GM13977 (cell line): ENCODE measurements at regions not wholly inside any gene's neighbourhood (a gene's known extent, or its start where the extent isn't known, plus 50 kb on each side); places are given as distances from the start of the nearest gene placed in this dataset.

ENCODE experiments used
- DNase-seq: peaks from one replicate; pipeline ENCODE4 v3.0.0; 2012; ENCODE audit warnings: low spot score
- in situ Hi-C: fragments of 300-500 bp; cut with MboI; formaldehyde crosslinking; loops from one replicate; pipeline ENCODE4 v1.12.0; 2022; ENCODE audit warnings: low sequenced_read_pairs, low pct_unique_long_range_greater_than_20kb, mixed read lengths, inconsistent platforms; ENCODE audit not compliant: unreplicated experiment
- TF ChIP-seq, protein P1 (sequence below): IDR thresholded peaks from 2 replicates; pipeline ENCODE4 v1.5.1; 2012; ENCODE audit warnings: mild to moderate bottlenecking, control low read depth; ENCODE audit not compliant: insufficient read depth; ENCODE audit errors: extremely low read depth, missing control alignments

DNA sequence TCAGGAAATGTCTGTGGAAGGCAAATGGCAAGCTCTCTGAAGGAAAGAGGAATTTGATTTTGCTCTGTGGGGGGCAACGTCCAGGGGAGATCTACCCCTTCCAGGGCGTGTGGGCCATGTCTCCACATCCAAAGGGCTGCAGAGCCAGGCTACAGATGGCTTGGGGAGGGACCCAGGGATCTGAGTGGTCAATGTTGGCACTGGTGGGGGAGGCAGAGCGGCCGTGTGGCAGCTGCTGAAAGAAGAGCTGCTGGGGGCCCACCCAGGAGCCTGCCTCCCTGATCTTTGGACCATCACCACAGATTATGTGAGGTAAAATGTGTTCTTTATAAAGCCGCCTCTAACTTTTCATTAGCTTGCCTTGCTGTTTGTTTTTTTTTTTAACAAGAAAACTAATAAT lies 144.1 kb downstream of the HERPUD2 start:
- in situ Hi-C loops = no loop called here
- DNase-seq = no peak
- TF ChIP-seq, protein P1, sequence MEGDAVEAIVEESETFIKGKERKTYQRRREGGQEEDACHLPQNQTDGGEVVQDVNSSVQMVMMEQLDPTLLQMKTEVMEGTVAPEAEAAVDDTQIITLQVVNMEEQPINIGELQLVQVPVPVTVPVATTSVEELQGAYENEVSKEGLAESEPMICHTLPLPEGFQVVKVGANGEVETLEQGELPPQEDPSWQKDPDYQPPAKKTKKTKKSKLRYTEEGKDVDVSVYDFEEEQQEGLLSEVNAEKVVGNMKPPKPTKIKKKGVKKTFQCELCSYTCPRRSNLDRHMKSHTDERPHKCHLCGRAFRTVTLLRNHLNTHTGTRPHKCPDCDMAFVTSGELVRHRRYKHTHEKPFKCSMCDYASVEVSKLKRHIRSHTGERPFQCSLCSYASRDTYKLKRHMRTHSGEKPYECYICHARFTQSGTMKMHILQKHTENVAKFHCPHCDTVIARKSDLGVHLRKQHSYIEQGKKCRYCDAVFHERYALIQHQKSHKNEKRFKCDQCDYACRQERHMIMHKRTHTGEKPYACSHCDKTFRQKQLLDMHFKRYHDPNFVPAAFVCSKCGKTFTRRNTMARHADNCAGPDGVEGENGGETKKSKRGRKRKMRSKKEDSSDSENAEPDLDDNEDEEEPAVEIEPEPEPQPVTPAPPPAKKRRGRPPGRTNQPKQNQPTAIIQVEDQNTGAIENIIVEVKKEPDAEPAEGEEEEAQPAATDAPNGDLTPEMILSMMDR = no peak

DNA sequence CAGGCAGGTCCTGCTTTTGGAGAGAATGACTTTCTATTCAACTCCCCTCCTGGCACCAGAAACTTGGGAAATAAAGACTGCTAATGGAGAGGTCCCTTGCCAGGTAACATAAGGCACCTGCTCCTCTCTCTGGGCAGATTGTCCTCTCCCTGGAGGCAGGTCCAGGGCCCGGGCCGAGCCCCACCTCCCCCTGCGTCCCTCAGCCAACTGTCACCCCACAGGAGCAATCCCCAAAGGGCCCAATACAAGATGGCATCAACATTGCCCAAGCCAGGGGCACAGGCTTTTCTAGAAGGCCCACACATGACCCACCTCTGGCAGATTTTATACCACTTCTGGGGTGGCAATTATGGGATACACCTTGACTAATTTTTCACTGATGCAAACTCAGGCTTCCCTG lies 145.2 kb downstream of the HERPUD2 start:
- in situ Hi-C loops = no loop called here
- TF ChIP-seq, protein P1 = no peak
- no peak for DNase-seq

DNA sequence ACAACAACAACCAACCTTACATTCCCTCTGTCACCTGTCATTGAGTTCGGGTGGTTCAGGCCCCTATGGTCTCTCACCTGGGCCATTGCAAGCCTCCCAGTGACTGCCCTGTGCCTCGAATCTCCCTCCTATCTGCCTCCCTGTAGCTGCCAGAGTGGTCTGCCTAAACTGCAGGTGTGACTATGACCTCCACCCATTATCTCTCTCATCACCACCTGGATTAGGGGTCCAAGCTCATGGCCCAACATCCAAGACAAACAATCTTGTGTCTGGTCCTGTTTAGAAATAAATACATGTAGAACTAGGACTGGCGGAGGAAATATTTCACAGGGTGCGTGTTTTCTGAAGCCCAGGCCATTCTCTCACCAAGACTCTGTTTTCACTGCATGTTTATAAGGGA lies 146.6 kb downstream of the HERPUD2 start:
- in situ Hi-C loops = no loop called here
- no peak for DNase-seq
- TF ChIP-seq, protein P1 = no peak

DNA sequence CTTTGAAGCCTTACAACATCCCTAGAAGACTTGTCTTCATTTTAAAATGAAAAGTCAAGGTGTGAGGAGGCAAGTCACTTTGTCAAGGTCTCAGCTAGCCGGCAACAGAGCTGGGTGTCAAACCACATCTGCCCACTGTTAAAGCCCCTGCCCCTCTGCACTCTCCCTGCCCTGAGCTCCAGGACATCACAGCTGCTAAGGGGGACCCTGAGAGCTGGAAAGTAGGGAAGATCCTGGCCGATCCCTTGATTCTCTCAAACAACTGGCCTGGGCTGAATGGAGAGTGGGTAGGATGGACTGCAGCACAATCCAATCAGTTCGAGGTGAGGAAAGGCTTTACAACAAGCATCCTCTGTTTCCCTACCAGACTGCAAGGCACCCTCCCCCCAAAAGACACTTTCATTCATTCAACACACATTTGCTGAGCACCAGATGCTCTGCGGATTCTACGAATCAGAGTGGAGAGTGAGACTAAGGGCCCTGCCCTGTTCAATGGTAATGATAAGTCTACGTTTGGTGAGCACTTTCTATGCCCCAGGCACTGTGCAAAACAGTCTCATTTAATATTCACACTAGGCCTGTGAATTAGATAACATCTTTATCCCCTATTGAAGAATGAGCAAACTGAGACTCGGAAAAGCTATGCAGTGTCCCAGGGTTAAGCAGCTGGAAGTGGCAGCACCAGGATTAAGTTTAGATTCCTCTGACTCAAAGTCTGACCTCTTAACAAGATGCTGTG lies 148.1 kb downstream of the HERPUD2 start:
- no peak for DNase-seq
- in situ Hi-C loops = no loop called here
- TF ChIP-seq, protein P1 = no peak

DNA sequence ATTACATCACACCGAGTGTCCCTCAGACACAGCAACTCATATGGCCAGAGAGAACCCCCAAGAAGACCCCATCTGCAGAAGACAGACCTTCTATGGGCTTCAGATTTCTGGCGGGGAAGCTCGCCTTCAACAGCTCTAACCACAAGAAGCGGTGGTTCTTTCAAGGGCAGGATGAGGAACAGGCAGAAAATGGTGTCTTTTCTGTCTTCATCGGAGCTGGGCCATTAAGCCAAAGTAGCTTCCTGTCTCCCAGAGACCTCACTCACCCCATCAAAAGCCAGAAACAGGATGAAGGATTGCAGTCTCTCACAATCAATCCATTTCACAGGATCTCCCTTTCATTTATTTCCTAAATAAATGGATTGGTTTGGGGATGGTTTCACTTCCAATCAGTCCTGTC lies 149.1 kb downstream of the HERPUD2 start:
- no peak for DNase-seq
- in situ Hi-C loops = no loop called here
- TF ChIP-seq, protein P1 = no peak

DNA sequence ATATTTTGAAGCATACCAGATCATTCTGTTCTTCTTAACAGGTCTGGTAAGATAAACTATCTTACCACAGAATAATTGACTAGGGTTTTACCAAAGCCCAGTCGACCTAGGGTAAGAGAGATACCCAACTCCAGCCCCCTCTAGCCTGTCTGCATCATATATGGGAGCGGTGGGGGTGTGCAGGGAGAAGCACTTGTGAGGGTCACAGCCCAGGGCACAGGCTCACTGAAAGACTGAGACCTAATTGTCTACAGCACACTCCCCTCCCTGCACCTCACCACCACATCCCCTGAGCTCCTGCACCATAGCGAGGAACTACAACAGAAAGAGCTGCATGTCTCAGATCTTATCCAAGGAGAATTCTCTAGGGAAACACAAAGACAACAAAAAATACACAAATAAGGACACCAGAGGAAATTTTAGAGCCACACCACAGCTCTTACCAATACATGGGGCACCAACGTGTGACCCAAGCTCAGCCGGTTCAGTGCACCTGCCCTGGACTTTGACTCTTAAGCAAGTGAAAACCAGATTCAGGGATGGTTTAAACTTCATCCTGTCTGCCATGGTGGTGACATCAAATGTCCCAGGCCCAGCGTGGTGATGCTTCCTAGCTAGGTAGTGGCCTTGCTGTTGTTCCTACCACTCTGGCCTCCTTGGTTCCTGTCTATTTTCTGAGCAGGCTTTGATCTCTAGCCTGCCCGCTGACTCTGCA lies 150.8 kb downstream of the HERPUD2 start:
- in situ Hi-C loops = no loop called here
- no peak for DNase-seq
- TF ChIP-seq, protein P1 = no peak
